ENCODE measurements at regions not wholly inside any gene's neighbourhood (a gene's known extent, or its start where the extent isn't known, plus 50 kb on each side); places are given as distances from the start of the nearest gene placed in this dataset.

- TF ChIP-seq CTCF (IDR thresholded peaks at IDR 0.05; ENCODE audit: insufficient read depth, low read length) (no peak), REST (IDR thresholded peaks at IDR 0.05; ENCODE audit: insufficient replicate concordance, low read depth) (no peak), POLR2AphosphoS5 (IDR thresholded peaks at IDR 0.05; ENCODE audit: low read depth) (no peak), SPI1 (IDR thresholded peaks at IDR 0.05; ENCODE audit: borderline replicate concordance, low read depth) (no peak), GABPA (IDR thresholded peaks at IDR 0.05; ENCODE audit: low read depth) (no peak)
- no peak for DNase-seq (ENCODE audit: low read depth in 1 of 2, low spot score in 1 of 2)
- H3K4me3 ChIP-seq (replicated peaks; ENCODE audit: insufficient read depth, low read length): no peak overlapping the region
- H3K27ac ChIP-seq (replicated peaks): no peak overlapping the region
- no peaks in the 10 kb centered on the region for H3K27me3 ChIP-seq (ENCODE audit: insufficient read depth, poor library complexity, severe bottlenecking)
Observed at GRCh38 chr2:226638576-226638975, 161.0 kb downstream of the IRS1 start.

- no peak for DNase-seq (ENCODE audit: low read depth in 1 of 2, low spot score in 1 of 2)
- TF ChIP-seq REST (IDR thresholded peaks at IDR 0.05; ENCODE audit: insufficient replicate concordance, low read depth): no peak
- no peak for TF ChIP-seq GABPA (IDR thresholded peaks at IDR 0.05; ENCODE audit: low read depth)
- TF ChIP-seq POLR2AphosphoS5 (IDR thresholded peaks at IDR 0.05; ENCODE audit: low read depth): no peak
- TF ChIP-seq CTCF (IDR thresholded peaks at IDR 0.05; ENCODE audit: insufficient read depth, low read length): no peak
- no peak for TF ChIP-seq SPI1 (IDR thresholded peaks at IDR 0.05; ENCODE audit: borderline replicate concordance, low read depth)
- Histone ChIP-seq H3K27me3 (ENCODE audit: insufficient read depth, poor library complexity, severe bottlenecking) (no peaks in the 10 kb centered on the region), H3K4me3 (replicated peaks; ENCODE audit: insufficient read depth, low read length) (no peak overlapping the region), H3K27ac (replicated peaks) (no peak overlapping the region)
Observed at GRCh38 chr2:226637383-226637782, 162.2 kb downstream of the IRS1 start.

GRCh38 chr2:226636586-226636985 is 163.0 kb downstream of the IRS1 start:
- Histone ChIP-seq H3K27me3 (ENCODE audit: insufficient read depth, poor library complexity, severe bottlenecking) (no peaks in the 10 kb centered on the region), H3K27ac (replicated peaks) (no peak overlapping the region), H3K4me3 (replicated peaks; ENCODE audit: insufficient read depth, low read length) (no peak overlapping the region)
- DNase-seq (ENCODE audit: low read depth in 1 of 2, low spot score in 1 of 2): no peak
- TF ChIP-seq SPI1 (IDR thresholded peaks at IDR 0.05; ENCODE audit: borderline replicate concordance, low read depth) (no peak), GABPA (IDR thresholded peaks at IDR 0.05; ENCODE audit: low read depth) (no peak), CTCF (IDR thresholded peaks at IDR 0.05; ENCODE audit: insufficient read depth, low read length) (no peak), POLR2AphosphoS5 (IDR thresholded peaks at IDR 0.05; ENCODE audit: low read depth) (no peak), REST (IDR thresholded peaks at IDR 0.05; ENCODE audit: insufficient replicate concordance, low read depth) (no peak)
